Calu3 (cell line): ENCODE measurements at regions not wholly inside any gene's neighbourhood (a gene's known extent, or its start where the extent isn't known, plus 50 kb on each side); places are given as distances from the start of the nearest gene placed in this dataset.
A peak's percentile ranks its signal among the peaks of the same experiment; 100 is the strongest.
"Not testable (repeated sequence)": the region's sequence is repeated elsewhere in the genome, so short reads cannot be mapped to it uniquely, and the experiment has no call there.

Experiments
- BruUV-seq: library from RNA; stranded (reverse); fragments of 400-500 nt; replicated peaks from 2 replicates; lab custom pipeline; 2021; lab: Mats Ljungman, UMichigan
- CTCF ChIA-PET: fragments of 300-600 bp; sonication (Branson Sonifier 250); formaldehyde crosslinking; loops from one replicate; lab custom pipeline; 2022; ENCODE audit warnings: antibody characterized with exemption; lab: Charles Lee
- DNase-seq: peaks from one replicate; pipeline ENCODE4 v3.0.0; 2022
- H3K27ac Mint-ChIP-seq: one replicate; pipeline ENCODE4 v1.8.0; 2022; ENCODE audit warnings: mixed read lengths; ENCODE audit not compliant: unreplicated experiment
- H3K27me3 Mint-ChIP-seq: one replicate; pipeline ENCODE4 v1.8.0; 2022; ENCODE audit warnings: mixed read lengths; ENCODE audit not compliant: unreplicated experiment
- H3K36me3 Mint-ChIP-seq: one replicate; pipeline ENCODE4 v1.8.0; 2022; ENCODE audit warnings: mild to moderate bottlenecking, moderate library complexity, mixed read lengths; ENCODE audit not compliant: insufficient read depth, unreplicated experiment
- H3K4me1 Mint-ChIP-seq: one replicate; pipeline ENCODE4 v1.8.0; 2022; ENCODE audit warnings: mild to moderate bottlenecking, low read depth, mixed read lengths; ENCODE audit not compliant: unreplicated experiment
- H3K4me3 Mint-ChIP-seq: one replicate; pipeline ENCODE4 v1.8.0; 2022; ENCODE audit warnings: mild to moderate bottlenecking, low read depth, moderate library complexity, mixed read lengths; ENCODE audit not compliant: unreplicated experiment
- H3K9me3 Mint-ChIP-seq: one replicate; pipeline ENCODE4 v1.8.0; 2022; ENCODE audit warnings: low read depth, mixed read lengths; ENCODE audit not compliant: unreplicated experiment
- CTCF ChIP-seq: fragments of 200-600 bp; IDR thresholded peaks from one replicate; pipeline ENCODE4 v1.8.0; 2022; ENCODE audit warnings: antibody characterized with exemption; ENCODE audit not compliant: unreplicated experiment
- intact Hi-C: fragments of 100-400 bp; cut with micrococcal nuclease; formaldehyde crosslinking; loops from one replicate; pipeline ENCODE4 v1.10.0; 2022; ENCODE audit not compliant: unreplicated experiment

GRCh38 chr13:78121459-78122348 lies 203.1 kb upstream of the EDNRB start:
- H3K36me3 Mint-ChIP-seq: peaks cover 5% of the 10 kb centered on the region
- no peaks in the 10 kb centered on the region for H3K4me1 Mint-ChIP-seq
- TF ChIP-seq CTCF: no peak
- CTCF ChIA-PET: interaction anchor here (1.4 kb wide), 1 partner anchor 311 kb away, joined by 9 read pairs; no protein-coding TSS in a partner anchor
- no peaks in the 10 kb centered on the region for H3K9me3 Mint-ChIP-seq
- peaks cover 24% of the 10 kb centered on the region for H3K27me3 Mint-ChIP-seq
- intact Hi-C loops: loop anchor here (1.0 to 5.0 kb wide), 2 partner anchors 342 to 424 kb away; partner anchors contain the start of gene SLAIN1
- peak; percentile 3 for DNase-seq
- no TSS peak for BruUV-seq
- no peak overlapping the region for H3K27ac Mint-ChIP-seq
- no peak overlapping the region for H3K4me3 Mint-ChIP-seq

GRCh38 chr13:78121001-78121400 lies 202.4 kb upstream of the EDNRB start:
- Mint-ChIP-seq H3K4me3 (no peak overlapping the region), H3K36me3 (peaks cover 5% of the 10 kb centered on the region), H3K27ac (no peak overlapping the region), H3K27me3 (peaks cover 24% of the 10 kb centered on the region), H3K9me3 (no peaks in the 10 kb centered on the region), H3K4me1 (no peaks in the 10 kb centered on the region)
- BruUV-seq: no TSS peak
- intact Hi-C loops: loop anchor here (1.0 to 5.0 kb wide), 2 partner anchors 342 to 424 kb away; partner anchors contain the start of gene SLAIN1
- TF ChIP-seq CTCF: no peak
- CTCF ChIA-PET: interaction anchor here (1.4 kb wide), 1 partner anchor 311 kb away, joined by 9 read pairs; no protein-coding TSS in a partner anchor
- no peak for DNase-seq

- DNase-seq, CTCF ChIA-PET, H3K9me3 Mint-ChIP-seq, H3K36me3 Mint-ChIP-seq, H3K4me3 Mint-ChIP-seq, H3K27ac Mint-ChIP-seq, H3K4me1 Mint-ChIP-seq, BruUV-seq: not testable (repeated sequence)
- intact Hi-C loops: loop anchor here (5.0 kb wide), 1 partner anchor 423 kb away; the partner anchor contains the start of gene SLAIN1
- peaks cover 24% of the 10 kb centered on the region for H3K27me3 Mint-ChIP-seq
Observed at GRCh38 chr13:78120144-78120543, 201.5 kb upstream of the EDNRB start.

- H3K36me3 Mint-ChIP-seq, CTCF ChIA-PET, H3K4me1 Mint-ChIP-seq, intact Hi-C loops, BruUV-seq, H3K9me3 Mint-ChIP-seq, H3K4me3 Mint-ChIP-seq, DNase-seq, H3K27ac Mint-ChIP-seq: not testable (repeated sequence)
- peaks cover 13% of the 10 kb centered on the region for H3K27me3 Mint-ChIP-seq
Observed at GRCh38 chr13:78117070-78117469, 198.4 kb upstream of the EDNRB start.

GRCh38 chr13:78105656-78106055 lies 187.0 kb upstream of the EDNRB start:
- Mint-ChIP-seq H3K27me3 (no peaks in the 10 kb centered on the region), H3K4me3 (no peak overlapping the region), H3K36me3 (no peaks in the 10 kb centered on the region), H3K27ac (no peak overlapping the region), H3K9me3 (no peaks in the 10 kb centered on the region), H3K4me1 (no peaks in the 10 kb centered on the region)
- no peak for DNase-seq
- CTCF ChIA-PET: no interaction called here
- no TSS peak for BruUV-seq
- TF ChIP-seq CTCF: no peak
- intact Hi-C loops: no loop called here
